Endothelial cell (in vitro differentiated cells): ENCODE measurements at regions not wholly inside any gene's neighbourhood (a gene's known extent, or its start where the extent isn't known, plus 50 kb on each side); places are given as distances from the start of the nearest gene placed in this dataset.
A peak's percentile ranks its signal among the peaks of the same experiment; 100 is the strongest.

Experiments
- DNase-seq: peaks from one replicate; pipeline ENCODE4 v3.0.0; 2021; ENCODE audit warnings: low spot score
- H3K27ac Mint-ChIP-seq: one replicate; pipeline ENCODE4 v1.8.0; 2021; ENCODE audit warnings: mixed read lengths, inconsistent platforms; ENCODE audit not compliant: unreplicated experiment
- H3K27me3 Mint-ChIP-seq: one replicate; pipeline ENCODE4 v1.8.0; 2021; ENCODE audit warnings: mild to moderate bottlenecking, moderate library complexity, mixed read lengths, inconsistent platforms; ENCODE audit not compliant: unreplicated experiment
- H3K36me3 Mint-ChIP-seq: one replicate; pipeline ENCODE4 v1.8.0; 2021; ENCODE audit warnings: mild to moderate bottlenecking, low read depth, mixed read lengths, inconsistent platforms; ENCODE audit not compliant: unreplicated experiment
- H3K4me1 Mint-ChIP-seq: one replicate; pipeline ENCODE4 v1.8.0; 2021; ENCODE audit warnings: mild to moderate bottlenecking, mixed read lengths, inconsistent platforms; ENCODE audit not compliant: unreplicated experiment
- H3K4me3 Mint-ChIP-seq: one replicate; pipeline ENCODE4 v1.8.0; 2021; ENCODE audit warnings: mild to moderate bottlenecking, mixed read lengths, inconsistent platforms; ENCODE audit not compliant: unreplicated experiment
- H3K9me3 Mint-ChIP-seq: one replicate; pipeline ENCODE4 v1.8.0; 2021; ENCODE audit warnings: mixed read lengths, inconsistent platforms; ENCODE audit not compliant: unreplicated experiment
- TF ChIP-seq, protein P1 (sequence below): fragments of 200-600 bp; sonication (generic); IDR thresholded peaks from one replicate; pipeline ENCODE4 v1.5.0; 2021; ENCODE audit warnings: antibody characterized with exemption; ENCODE audit not compliant: unreplicated experiment

DNA sequence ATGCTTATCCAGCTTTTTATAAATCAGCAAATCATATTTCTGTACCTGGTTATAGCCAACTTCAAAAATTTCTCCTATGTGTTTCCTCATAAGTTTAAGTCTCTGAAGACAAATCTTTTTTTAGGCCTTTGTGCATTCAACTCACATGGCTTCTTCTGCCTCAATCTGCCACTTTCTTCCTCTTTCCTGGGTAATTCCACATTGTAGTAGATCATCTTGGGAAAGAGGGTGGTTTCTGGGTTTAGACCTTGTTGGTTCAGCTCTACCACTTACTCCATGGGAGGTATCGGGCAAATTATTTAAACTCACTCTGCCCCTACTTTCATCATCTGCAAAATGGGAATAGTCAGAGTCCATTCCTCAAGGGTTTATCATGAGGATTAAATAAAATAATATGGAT lies 707.0 kb upstream of the ZEB2 start:
- no peak overlapping the region for H3K4me3 Mint-ChIP-seq
- TF ChIP-seq, protein P1, sequence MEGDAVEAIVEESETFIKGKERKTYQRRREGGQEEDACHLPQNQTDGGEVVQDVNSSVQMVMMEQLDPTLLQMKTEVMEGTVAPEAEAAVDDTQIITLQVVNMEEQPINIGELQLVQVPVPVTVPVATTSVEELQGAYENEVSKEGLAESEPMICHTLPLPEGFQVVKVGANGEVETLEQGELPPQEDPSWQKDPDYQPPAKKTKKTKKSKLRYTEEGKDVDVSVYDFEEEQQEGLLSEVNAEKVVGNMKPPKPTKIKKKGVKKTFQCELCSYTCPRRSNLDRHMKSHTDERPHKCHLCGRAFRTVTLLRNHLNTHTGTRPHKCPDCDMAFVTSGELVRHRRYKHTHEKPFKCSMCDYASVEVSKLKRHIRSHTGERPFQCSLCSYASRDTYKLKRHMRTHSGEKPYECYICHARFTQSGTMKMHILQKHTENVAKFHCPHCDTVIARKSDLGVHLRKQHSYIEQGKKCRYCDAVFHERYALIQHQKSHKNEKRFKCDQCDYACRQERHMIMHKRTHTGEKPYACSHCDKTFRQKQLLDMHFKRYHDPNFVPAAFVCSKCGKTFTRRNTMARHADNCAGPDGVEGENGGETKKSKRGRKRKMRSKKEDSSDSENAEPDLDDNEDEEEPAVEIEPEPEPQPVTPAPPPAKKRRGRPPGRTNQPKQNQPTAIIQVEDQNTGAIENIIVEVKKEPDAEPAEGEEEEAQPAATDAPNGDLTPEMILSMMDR: no peak
- no peaks in the 10 kb centered on the region for H3K36me3 Mint-ChIP-seq
- no peaks in the 10 kb centered on the region for H3K4me1 Mint-ChIP-seq
- no peak overlapping the region for H3K27ac Mint-ChIP-seq
- no peaks in the 10 kb centered on the region for H3K27me3 Mint-ChIP-seq
- H3K9me3 Mint-ChIP-seq: no peaks in the 10 kb centered on the region
- DNase-seq: no peak

DNA sequence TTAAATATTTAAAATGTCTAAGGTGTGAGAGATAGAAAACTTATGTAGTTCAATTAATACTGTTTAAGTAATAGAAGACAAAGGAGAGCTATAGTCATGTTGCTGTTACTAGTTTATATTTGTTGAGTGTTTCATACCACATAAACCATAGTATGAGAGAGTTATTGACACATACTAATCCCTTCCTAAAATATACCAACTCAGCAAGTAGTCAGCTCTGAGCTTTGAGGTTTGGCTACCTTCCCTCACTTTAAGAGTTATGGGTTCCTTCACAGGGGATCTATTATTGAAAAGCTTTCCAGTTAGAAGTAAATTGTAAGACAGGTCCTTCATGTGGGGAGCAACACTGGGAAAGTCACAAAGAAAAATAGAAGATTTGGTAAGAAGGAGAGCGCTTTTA lies 701.6 kb upstream of the ZEB2 start:
- peaks cover 2% of the 10 kb centered on the region for H3K4me1 Mint-ChIP-seq
- H3K4me3 Mint-ChIP-seq: no peak overlapping the region
- TF ChIP-seq, protein P1: no peak
- H3K27ac Mint-ChIP-seq: no peak overlapping the region
- no peaks in the 10 kb centered on the region for H3K27me3 Mint-ChIP-seq
- H3K36me3 Mint-ChIP-seq: no peaks in the 10 kb centered on the region
- no peak for DNase-seq
- no peaks in the 10 kb centered on the region for H3K9me3 Mint-ChIP-seq

DNA sequence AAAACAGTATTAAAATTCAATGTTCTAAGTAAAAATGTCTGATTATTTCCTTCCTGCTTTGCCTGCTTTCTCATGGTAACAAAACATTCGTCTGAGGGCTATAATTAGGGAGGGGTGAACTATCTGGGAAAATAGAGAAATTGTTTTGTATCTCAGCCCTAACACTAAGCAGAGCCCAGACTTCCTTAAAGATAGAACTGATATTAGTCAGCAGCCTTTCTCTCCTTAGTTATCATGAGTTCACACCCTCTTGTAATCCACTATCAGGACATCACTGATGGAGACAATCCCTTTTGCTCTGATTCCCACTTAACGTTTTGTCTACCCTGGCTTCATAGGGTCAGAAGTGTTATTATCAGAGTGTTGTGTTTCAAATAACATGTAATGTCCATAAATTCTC lies 701.1 kb upstream of the ZEB2 start:
- Mint-ChIP-seq H3K36me3 (no peaks in the 10 kb centered on the region), H3K4me1 (peaks cover 2% of the 10 kb centered on the region), H3K4me3 (no peak overlapping the region), H3K27ac (no peak overlapping the region), H3K9me3 (no peaks in the 10 kb centered on the region), H3K27me3 (no peaks in the 10 kb centered on the region)
- TF ChIP-seq, protein P1: no peak
- DNase-seq: no peak

DNA sequence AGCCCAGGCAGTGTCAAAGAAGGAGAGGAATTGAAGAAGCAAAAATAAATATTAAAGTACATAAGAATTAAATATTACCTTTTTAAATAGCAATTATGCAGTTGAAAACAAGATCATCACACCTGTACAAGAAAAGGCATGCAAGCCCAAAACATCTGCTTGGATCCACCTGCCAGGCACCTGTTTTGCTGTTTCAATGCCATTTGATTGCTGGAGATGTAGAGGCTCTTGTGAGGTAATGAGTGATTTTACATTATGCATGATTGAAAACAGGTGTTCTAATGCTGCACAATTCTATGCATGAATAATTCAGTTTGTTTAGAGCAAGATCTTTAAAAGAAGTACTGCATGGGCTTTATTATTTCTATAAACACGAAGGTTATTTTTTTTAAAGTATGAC lies 700.6 kb upstream of the ZEB2 start:
- Mint-ChIP-seq H3K27ac (no peak overlapping the region), H3K4me1 (peaks cover 4% of the 10 kb centered on the region), H3K4me3 (no peak overlapping the region), H3K36me3 (no peaks in the 10 kb centered on the region), H3K27me3 (no peaks in the 10 kb centered on the region), H3K9me3 (no peaks in the 10 kb centered on the region)
- TF ChIP-seq, protein P1: no peak
- DNase-seq: no peak

DNA sequence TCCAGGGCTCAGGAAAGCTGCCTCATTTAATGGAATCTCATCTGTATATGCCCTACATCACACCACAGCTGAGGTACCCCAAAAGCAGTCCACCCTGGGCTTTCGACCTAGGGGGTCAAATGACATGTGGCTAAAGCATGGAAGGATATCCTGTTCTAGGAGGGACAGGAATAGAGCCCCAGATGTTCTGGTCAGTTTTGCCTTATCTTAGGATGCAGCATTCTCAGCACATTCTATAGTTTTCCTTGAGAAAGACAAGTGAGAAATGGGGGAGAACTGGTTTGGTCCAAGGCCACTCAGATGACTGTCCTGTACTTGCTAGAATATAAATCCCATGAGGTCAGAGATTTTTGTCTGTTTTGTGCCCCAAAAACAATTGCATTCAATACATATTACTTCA lies 688.0 kb upstream of the ZEB2 start:
- Mint-ChIP-seq H3K4me3 (no peak overlapping the region), H3K36me3 (peaks cover 21% of the 10 kb centered on the region), H3K27me3 (peaks cover 2% of the 10 kb centered on the region), H3K4me1 (peaks cover 15% of the 10 kb centered on the region), H3K9me3 (no peaks in the 10 kb centered on the region), H3K27ac (peak overlapping the region; percentile 71)
- TF ChIP-seq, protein P1: no peak
- DNase-seq: peak; percentile 57
